Upper lobe of left lung (tissue), 6 donors: ENCODE measurements at regions not wholly inside any gene's neighbourhood (a gene's known extent, or its start where the extent isn't known, plus 50 kb on each side); places are given as distances from the start of the nearest gene placed in this dataset.

Source experiments
- ATAC-seq, 2 donors: fragments of 200-7000 bp; cut with Tn5 transposase; one replicate each; pipeline ENCODE4 v1.9.1; 2022; ENCODE audit warnings: mild to moderate bottlenecking in 2 of 2, moderate library complexity in 2 of 2; ENCODE audit not compliant: low FRiP score in 2 of 2
- DNase-seq, 2 donors: peaks; one replicate each; pipeline ENCODE4 v3.0.0-alpha.2; 2019 to 2020
- H3K27ac ChIP-seq, 4 donors: fragments of 200-600 bp; sonication (generic); one replicate each; pipeline ENCODE4 v1.5.1; 2016 to 2019
- H3K27me3 ChIP-seq, 4 donors: fragments of 200-600 bp; sonication (generic); one replicate each; pipeline ENCODE4 v1.5.1; 2017 to 2019
- H3K36me3 ChIP-seq, 4 donors: fragments of 200-600 bp; sonication (generic); one replicate each; pipeline ENCODE4 v1.5.1; 2016 to 2019
- H3K4me1 ChIP-seq, 4 donors: fragments of 200-600 bp; sonication (generic); one replicate each; pipeline ENCODE4 v1.5.1; 2018 to 2019
- H3K4me3 ChIP-seq, 4 donors: fragments of 200-600 bp; sonication (generic); one replicate each; pipeline ENCODE4 v1.5.1; 2017 to 2019; ENCODE audit warnings: mild to moderate bottlenecking in 2 of 4, moderate library complexity in 1 of 4
- H3K9me3 ChIP-seq, 4 donors: fragments of 200-600 bp; sonication (generic); one replicate each; pipeline ENCODE4 v1.5.1; 2018 to 2019
- EP300 ChIP-seq, 4 donors: sonication (generic); formaldehyde crosslinking; IDR thresholded peaks; one replicate each; pipeline ENCODE4 v1.5.1; 2017; ENCODE audit warnings: antibody characterized with exemption in 4 of 4, control low read depth in 2 of 4
- POLR2A ChIP-seq, 4 donors: fragments of 450-650 bp; IDR thresholded peaks; one replicate each; pipeline ENCODE4 v1.5.1; 2016 to 2017; ENCODE audit warnings: antibody characterized with exemption in 4 of 4, mild to moderate bottlenecking in 2 of 4
- POLR2AphosphoS5 ChIP-seq, 2 donors: sonication (generic); formaldehyde crosslinking; IDR thresholded peaks; one replicate each; pipeline ENCODE4 v1.5.1; 2017; ENCODE audit warnings: antibody characterized with exemption in 2 of 2
- WGBS, 2 donors: methylation state at CpG; one replicate each; pipeline ENCODE4 v1.1.5; 2017 to 2018; 5-methylcytosine and 5-hydroxymethylcytosine counted together
- TF ChIP-seq, protein P1 (sequence below), 6 experiments: fragments of 450-650 bp in 4 of 6; fragments of 200-600 bp in 2 of 6; sonication (generic) in 2 of 6; IDR thresholded peaks; one replicate each; pipeline ENCODE4 v1.5.1; 2016 to 2019; ENCODE audit warnings: antibody characterized with exemption in 6 of 6
- donor health status: DM: no; HTN: no; CAD: no; lungs with moderate emphysema.
- donor health status: DM: no; HTN: yes; CAD: no; lungs with severe emphysema.

- no peaks in the 10 kb centered on the region for H3K27me3 ChIP-seq
- TF ChIP-seq, protein P1, sequence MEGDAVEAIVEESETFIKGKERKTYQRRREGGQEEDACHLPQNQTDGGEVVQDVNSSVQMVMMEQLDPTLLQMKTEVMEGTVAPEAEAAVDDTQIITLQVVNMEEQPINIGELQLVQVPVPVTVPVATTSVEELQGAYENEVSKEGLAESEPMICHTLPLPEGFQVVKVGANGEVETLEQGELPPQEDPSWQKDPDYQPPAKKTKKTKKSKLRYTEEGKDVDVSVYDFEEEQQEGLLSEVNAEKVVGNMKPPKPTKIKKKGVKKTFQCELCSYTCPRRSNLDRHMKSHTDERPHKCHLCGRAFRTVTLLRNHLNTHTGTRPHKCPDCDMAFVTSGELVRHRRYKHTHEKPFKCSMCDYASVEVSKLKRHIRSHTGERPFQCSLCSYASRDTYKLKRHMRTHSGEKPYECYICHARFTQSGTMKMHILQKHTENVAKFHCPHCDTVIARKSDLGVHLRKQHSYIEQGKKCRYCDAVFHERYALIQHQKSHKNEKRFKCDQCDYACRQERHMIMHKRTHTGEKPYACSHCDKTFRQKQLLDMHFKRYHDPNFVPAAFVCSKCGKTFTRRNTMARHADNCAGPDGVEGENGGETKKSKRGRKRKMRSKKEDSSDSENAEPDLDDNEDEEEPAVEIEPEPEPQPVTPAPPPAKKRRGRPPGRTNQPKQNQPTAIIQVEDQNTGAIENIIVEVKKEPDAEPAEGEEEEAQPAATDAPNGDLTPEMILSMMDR (IDR thresholded peaks at IDR 0.05): no peak
- no peak for TF ChIP-seq POLR2A (IDR thresholded peaks at IDR 0.05)
- TF ChIP-seq POLR2AphosphoS5 (IDR thresholded peaks at IDR 0.05): no peak
- TF ChIP-seq EP300 (IDR thresholded peaks at IDR 0.05): no peak
- H3K36me3 ChIP-seq: no peaks in the 10 kb centered on the region
- H3K4me3 ChIP-seq: no peak overlapping the region
- no peak for DNase-seq
- H3K27ac ChIP-seq: no peak overlapping the region
- H3K9me3 ChIP-seq: no peaks in the 10 kb centered on the region
- ATAC-seq: no peak
- WGBS, 2 donors: 41 to 43% methylated on average over 1 of the region's 1 CpG
- H3K4me1 ChIP-seq: no peaks in the 10 kb centered on the region
Measured at GRCh38 chr9:78831726-78832125, 534.8 kb downstream of the PSAT1 start.

DNA sequence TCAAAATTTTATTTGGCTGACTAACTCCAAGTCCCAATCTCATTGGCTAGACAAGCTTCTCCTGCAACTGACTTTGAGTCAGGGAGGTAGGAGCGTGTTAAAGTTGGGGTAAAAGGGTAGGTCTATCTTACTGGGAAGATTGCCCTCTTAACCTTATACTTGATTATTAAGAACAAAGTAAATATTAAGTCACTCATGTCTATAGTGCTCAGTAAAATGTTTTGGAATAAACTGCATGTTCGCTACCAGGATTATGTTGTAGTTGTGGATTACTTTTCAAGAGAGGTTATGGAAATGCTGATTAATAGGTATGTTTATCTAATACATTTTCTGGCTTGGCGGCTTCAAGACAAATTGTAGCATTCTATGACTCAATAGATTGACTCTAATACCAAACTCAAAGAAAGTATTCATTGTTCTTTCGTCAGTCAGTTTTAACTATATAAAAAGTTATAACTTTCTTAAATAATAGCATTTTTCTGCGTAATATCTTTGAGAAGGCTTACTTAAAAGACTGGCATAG lies 539.1 kb downstream of the PSAT1 start:
- no peaks in the 10 kb centered on the region for H3K36me3 ChIP-seq
- no peak for ATAC-seq
- no peaks in the 10 kb centered on the region for H3K27me3 ChIP-seq
- H3K4me1 ChIP-seq: no peaks in the 10 kb centered on the region
- H3K4me3 ChIP-seq: no peak overlapping the region
- H3K27ac ChIP-seq: no peak overlapping the region
- H3K9me3 ChIP-seq: no peaks in the 10 kb centered on the region
- DNase-seq: no peak
- WGBS, 2 donors: 88 to 89% methylated on average over 5 of the region's 5 CpGs
- TF ChIP-seq POLR2A (IDR thresholded peaks at IDR 0.05) (no peak), EP300 (IDR thresholded peaks at IDR 0.05) (no peak), POLR2AphosphoS5 (IDR thresholded peaks at IDR 0.05) (no peak)
- TF ChIP-seq, protein P1 (IDR thresholded peaks at IDR 0.05): no peak

GRCh38 chr9:78839252-78839651 lies 542.3 kb downstream of the PSAT1 start:
- no peak overlapping the region for H3K4me3 ChIP-seq
- H3K27ac ChIP-seq: no peak overlapping the region
- TF ChIP-seq POLR2A (IDR thresholded peaks at IDR 0.05): no peak
- TF ChIP-seq, protein P1 (IDR thresholded peaks at IDR 0.05): no peak
- no peak for TF ChIP-seq EP300 (IDR thresholded peaks at IDR 0.05)
- no peak for TF ChIP-seq POLR2AphosphoS5 (IDR thresholded peaks at IDR 0.05)
- DNase-seq (no peak), ATAC-seq (no peak)
- peaks cover 0 to 3% (median 0%) of the 10 kb centered on the region in 4 donors for H3K9me3 ChIP-seq
- no peaks in the 10 kb centered on the region for H3K27me3 ChIP-seq
- WGBS, 2 donors: 72 to 89% methylated on average over 2 of the region's 2 CpGs
- H3K4me1 ChIP-seq: no peaks in the 10 kb centered on the region
- no peaks in the 10 kb centered on the region for H3K36me3 ChIP-seq

GRCh38 chr9:78848061-78848460 lies 551.1 kb downstream of the PSAT1 start:
- DNase-seq (no peak), ATAC-seq (no peak)
- Histone ChIP-seq H3K27me3 (no peaks in the 10 kb centered on the region), H3K4me3 (no peak overlapping the region), H3K36me3 (no peaks in the 10 kb centered on the region), H3K4me1 (no peaks in the 10 kb centered on the region), H3K9me3 (peaks cover 0 to 3% (median 1%) of the 10 kb centered on the region in 4 donors), H3K27ac (no peak overlapping the region)
- 63 to 71% methylated on average over 2 of the region's 2 CpGs for WGBS, 2 donors
- TF ChIP-seq POLR2AphosphoS5 (IDR thresholded peaks at IDR 0.05) (no peak), EP300 (IDR thresholded peaks at IDR 0.05) (no peak), POLR2A (IDR thresholded peaks at IDR 0.05) (no peak)
- TF ChIP-seq, protein P1 (IDR thresholded peaks at IDR 0.05): no peak

DNA sequence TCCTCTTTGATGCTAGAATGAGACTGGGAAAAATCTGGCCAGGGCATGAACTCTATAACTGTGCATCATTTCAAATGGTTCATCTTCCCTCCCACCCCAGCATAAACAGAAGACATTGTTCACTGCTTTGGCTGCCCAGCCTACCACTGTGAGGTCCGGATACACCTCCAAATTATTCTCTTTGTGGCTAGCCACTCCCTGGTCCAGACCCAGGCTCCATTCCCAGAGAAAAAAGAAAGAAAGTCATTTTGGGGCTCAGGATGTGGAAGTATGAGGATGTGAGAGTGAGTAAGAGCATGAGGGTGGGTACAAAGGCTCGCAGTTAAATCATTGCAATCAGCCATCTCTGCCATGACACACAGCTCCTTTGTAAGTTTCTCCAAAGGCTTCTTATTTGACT lies 559.2 kb downstream of the PSAT1 start:
- Histone ChIP-seq H3K27ac (no peak overlapping the region), H3K4me3 (no peak overlapping the region), H3K27me3 (no peaks in the 10 kb centered on the region), H3K4me1 (no peaks in the 10 kb centered on the region), H3K36me3 (no peaks in the 10 kb centered on the region), H3K9me3 (no peaks in the 10 kb centered on the region)
- DNase-seq (no peak), ATAC-seq (no peak)
- 69 to 77% methylated on average over 2 of the region's 2 CpGs for WGBS, 2 donors
- TF ChIP-seq POLR2A (IDR thresholded peaks at IDR 0.05): no peak
- no peak for TF ChIP-seq EP300 (IDR thresholded peaks at IDR 0.05)
- no peak for TF ChIP-seq POLR2AphosphoS5 (IDR thresholded peaks at IDR 0.05)
- TF ChIP-seq, protein P1 (IDR thresholded peaks at IDR 0.05): no peak
